NCI-H2227 treated with DMSO at 0.1 percent for 48 hours (cell line): ENCODE measurements at regions not wholly inside any gene's neighbourhood (a gene's known extent, or its start where the extent isn't known, plus 50 kb on each side); places are given as distances from the start of the nearest gene placed in this dataset.

Source experiments
- DNase-seq: peaks from one replicate; lab custom pipeline; 2025; lab: John Stamatoyannopoulos, UW

- DNase-seq: no peak
Measured at GRCh38 chr3:24596626-24597025, 102.0 kb upstream of the THRB start.

- no peak for DNase-seq
Measured at GRCh38 chr3:24598695-24599470, 104.2 kb upstream of the THRB start.

DNA sequence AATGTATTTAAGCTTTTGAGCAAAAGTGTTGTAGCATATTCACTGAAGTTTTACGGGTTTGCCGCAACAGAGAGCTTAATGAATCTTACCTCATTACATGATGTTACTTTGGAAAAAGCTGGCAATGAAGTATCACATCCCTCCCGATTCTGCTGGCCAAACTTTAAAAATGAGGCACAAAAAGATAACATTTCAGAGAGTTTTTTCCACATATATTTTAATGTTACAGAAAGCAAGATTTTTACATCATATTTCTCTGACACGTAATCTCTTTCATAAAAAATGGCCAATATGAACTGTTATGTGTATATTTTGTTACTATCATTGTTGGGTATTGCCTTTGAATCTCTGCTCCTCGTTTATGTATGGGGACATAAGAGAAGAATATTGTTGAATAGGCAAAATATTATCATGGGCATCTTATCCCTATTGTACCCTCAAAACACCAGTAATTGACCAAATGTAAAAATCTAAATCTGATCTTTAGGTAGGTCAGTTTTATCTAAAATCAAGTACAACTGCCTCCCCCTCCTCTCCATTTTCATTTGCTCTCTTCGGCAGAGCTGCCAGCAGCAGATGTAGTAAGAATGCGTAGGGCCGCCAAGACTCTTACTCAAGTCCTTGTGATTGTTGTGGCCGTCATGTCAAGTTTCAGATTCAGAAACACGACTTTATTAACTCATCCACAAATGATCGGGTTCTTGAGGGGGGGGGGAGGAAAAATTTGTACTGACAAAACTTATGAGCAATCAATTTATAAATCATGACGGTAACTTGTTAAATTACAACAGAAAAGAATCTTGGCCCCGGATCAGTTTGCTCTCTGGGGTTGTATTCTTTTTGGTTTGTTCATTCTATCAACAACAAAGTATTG, 106.7 kb upstream of the THRB start:
- DNase-seq: no peak

DNA sequence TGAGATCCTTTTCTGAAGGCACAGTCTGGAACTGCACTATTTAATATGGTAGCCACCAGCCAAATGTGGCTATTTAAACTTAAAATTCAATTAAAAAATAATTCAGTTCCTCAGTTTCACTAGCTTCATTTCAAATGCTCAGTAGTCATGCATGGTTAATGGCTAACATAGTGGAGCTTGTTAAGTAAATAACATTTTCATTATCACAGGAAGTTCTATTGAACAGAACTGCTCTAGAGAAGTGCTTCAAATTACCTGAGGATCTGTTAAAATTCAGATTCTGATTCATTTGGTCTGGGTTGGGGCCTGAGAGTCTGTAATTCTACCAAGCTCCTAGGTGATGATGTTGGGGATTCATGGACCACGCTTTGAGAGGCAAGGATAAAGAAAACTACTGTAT, 109.6 kb upstream of the THRB start:
- no peak for DNase-seq

DNA sequence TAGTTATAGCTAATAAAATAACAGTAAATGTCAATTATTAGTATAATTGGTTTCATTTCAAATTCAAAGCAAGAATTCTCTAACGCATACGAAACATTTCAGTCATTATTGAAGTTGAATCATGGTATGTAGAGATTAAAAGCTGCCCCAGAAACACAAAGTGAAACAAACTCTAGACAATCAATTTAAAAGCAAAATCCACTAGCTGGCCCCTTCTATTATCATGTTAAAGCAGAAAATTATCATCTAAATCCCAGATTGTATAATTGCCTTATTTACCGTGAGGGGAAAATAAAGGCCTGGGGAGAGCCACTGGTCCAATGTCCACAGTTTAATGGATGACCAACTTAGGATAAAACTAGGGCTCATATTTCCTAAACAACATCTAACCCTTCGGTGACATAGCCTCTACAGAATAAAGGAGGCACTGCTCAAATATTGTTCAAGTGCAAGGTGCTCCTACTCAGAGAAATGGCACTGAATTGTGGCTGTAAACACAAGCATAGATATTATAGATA, 110.9 kb upstream of the THRB start:
- no peak for DNase-seq

GRCh38 chr3:24607281-24607680, 112.6 kb upstream of the THRB start:
- no peak for DNase-seq

DNA sequence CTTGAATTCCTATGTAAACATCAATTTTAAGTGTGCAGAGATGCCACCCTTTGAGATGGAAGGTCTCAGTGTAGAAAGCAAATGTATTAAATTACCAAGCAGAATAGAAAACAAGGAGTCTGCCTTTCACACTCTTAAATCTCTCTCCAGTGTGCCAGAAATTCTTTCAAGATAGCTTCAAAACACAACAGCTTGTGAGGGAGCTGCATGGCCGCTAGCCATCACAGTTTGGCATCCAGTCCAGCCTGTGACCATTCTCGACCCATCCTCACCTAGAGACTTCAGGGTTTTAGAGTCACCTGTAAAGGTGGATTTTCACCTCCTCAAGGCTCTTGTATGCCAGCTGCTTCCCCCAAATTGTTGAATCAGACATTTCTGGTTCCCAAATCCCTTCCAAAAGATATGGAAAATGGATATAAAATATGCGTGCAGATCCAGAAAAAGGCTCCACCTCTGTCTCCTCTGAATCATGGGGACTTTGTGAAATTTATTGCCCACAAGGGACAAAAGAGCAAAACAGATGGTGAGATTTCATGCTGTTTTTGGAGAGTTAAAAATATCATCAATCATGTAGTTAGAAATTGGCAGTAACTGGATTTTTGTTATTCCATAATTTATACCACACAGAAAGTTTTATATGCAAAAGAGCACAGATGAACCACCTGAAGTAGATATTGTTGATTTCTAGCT, 114.2 kb upstream of the THRB start:
- no peak for DNase-seq

- no peak for DNase-seq
Measured at GRCh38 chr3:24614359-24614758, 119.7 kb upstream of the THRB start.

- DNase-seq: no peak
Measured at GRCh38 chr3:24615177-24615576, 120.5 kb upstream of the THRB start.

- no peak for DNase-seq
Measured at GRCh38 chr3:24616110-24616829, 121.6 kb upstream of the THRB start.

DNA sequence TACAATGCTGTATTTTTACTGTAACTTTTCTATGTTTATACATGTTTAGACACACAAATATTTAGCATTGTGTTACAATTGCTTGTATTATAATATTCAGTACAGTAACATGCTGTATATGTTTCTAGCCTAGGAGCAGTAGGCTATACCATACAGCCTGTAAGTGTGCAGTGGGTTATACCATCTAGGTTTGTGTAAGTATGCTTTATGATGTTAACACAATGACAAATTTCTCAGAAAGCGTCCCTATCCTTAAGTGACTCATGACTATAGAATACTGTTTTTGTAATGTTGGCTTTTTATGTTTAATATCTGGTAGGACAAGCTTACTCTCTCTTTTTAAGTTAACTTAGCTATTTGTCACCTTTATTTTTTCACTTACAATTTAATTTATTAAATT, 127.5 kb upstream of the THRB start:
- no peak for DNase-seq

DNA sequence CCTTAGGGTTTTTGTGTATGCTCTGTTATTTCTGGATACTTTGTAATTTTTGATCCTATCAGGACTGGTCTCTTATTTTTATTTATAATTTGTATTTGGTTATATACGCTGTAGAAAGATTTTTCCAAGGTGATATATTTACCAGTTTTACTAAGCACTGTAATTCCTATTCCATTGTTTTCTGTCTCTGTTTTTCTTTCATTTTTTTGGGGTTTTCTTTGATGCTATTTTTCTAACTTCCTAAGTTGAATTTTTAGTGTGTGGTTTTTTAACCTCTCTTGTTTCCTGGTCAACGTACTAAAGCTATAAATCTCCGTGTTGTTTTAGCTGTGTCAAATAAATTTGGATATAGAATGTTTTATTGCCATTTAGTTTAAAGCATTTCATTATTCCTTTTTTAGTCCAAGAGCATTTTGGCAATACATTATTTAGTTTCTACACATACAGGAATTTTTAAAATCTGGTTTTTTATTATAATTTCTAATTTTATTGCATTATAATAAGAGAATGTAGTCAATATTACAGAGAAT, 128.1 kb upstream of the THRB start:
- DNase-seq: no peak

- DNase-seq: no peak
Measured at GRCh38 chr3:24623657-24624056, 129.0 kb upstream of the THRB start.

- DNase-seq: no peak
Measured at GRCh38 chr3:24624938-24625681, 130.5 kb upstream of the THRB start.

DNA sequence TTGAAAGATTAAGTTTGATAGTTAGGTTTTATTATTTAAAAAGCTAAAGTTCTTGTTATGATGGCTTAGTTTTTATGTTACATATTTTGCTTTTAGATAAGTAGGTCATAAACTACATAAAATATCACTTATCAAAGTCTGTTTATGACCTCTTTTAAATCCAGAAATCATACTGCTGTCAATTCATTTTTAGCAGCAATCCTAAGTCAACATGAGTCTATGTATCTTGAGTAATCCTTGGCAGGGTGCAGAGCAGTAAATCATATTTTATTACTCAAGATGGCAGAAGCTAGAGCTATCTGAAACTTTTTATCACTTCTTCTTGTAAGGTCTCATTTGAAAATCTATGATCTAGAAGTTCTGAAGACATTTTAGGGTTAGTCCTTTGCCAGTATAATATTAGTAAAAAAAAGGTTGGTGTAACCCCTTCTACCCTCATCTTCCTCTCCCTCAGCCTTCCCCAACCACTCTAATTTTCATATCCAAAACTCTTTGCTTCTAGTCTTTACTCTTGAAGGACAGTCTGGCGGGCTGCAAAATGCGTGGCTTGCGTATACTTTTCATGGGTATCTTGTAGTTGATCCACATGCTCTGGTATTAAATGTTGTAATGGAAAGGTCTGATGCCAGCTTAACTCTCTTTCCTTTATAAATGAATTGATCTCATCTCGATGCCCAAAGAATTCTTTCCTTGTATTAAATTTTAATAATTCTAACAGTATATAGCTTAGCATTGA, 134.0 kb upstream of the THRB start:
- no peak for DNase-seq

DNA sequence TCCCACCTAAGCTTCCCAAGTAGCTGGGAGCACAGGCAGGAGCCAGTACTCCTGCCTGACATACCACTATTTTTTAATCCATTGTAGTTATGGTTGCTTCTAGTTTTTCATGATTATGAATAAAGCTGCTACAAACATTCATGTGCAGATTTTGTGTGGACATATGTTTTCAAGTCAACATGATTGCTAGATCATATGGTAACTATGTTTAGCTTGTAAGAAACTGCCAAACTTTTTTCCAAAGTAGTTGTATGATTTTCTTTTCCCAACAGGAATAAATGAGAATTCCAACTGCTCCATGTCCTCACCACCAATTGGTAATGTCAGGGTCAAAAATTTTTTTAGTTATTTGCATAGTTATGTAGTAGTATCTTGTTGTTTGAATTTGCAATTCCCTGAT, 136.8 kb upstream of the THRB start:
- DNase-seq: no peak

DNA sequence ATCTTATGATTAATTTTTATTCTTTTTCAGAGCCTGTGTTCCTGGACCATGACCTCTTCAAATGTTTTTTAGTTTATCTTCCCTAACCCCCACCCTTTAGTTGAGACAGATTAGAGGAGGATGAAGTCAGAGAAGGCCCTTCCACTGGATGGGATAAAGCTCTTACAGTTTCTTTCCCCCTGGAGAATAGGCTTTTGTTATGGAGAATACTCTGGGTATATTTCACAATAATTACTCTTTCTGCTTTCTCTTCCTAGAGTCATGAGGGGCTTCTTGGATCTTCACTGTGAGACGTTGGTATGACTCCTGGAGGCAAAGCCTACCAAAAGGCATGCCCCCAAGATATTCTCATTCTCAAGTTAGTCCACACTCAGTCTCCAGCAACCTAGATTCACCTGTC, 144.4 kb upstream of the THRB start:
- DNase-seq: no peak

DNA sequence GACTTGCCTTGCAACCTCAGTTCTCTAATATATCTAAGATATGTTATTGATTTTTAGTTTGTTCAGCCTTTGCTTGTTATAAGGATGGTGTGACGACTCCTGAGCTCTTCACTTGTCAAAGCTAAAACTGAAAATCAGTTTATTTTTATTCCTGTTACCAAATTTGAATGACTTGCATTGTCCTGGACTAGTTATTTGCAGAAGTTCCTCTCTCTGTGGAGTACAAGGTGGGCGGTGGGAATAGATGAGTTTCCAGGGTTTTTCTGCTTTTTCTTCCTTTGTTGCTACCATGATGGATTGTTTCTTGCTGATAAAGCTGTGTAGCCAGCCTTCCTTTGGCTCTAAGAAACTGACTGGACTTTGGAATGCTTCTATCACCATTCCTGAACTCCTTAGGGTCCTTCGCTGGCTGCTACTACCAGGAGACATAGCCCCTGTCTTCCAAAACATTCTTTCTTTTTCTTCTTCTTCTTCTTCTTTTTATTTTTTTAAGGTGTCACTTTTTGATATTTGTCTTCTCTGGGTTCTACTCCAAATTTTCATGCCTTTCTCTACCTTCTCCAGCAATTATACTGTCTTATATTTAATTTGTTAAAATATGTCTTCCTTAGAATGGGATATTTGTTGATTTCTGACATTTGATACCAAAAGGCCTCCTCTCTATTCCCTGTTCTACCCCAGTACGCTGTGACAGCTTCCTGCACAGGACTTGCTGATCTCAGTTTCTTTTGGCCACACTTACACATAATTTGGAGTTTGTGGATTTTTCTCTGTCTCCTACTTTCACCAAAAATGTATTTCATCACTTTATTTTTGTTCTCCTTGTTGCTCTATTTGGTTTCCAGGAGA, 145.1 kb upstream of the THRB start:
- no peak for DNase-seq

DNA sequence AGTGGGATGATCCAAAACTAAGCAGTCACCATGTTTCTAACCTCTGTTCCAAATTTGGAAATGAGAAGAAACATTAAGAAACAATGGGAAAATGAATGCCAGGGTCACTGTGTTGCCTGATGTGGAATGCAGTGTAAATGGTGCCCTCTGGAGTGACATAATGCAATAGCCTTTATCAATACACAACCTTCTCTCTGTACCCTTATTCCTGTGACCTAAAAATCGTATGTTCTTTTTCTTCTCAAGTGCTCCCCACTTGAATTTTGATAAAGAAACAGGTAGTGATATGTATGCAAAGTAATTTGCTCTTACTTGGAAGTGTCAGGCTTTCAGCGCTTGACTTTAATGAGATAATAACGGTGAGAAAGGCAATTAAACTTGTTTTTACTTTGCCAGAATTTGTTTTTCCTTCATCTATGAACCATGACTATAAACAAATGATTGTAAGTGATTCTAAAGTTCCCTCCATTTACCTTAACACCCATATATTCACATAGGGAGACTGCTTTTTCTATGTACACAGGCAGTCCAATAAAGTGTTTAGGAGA, 145.8 kb upstream of the THRB start:
- DNase-seq: no peak
